GM21360 (cell line): ENCODE measurements at regions not wholly inside any gene's neighbourhood (a gene's known extent, or its start where the extent isn't known, plus 50 kb on each side); places are given as distances from the start of the nearest gene placed in this dataset.

ENCODE experiments used
- ATAC-seq: cut with Tn5 transposase; IDR thresholded peaks from one replicate; pipeline ENCODE4 v1.9.1; 2021; ENCODE audit warnings: mild to moderate bottlenecking, moderate library complexity; ENCODE audit not compliant: unreplicated experiment

- no peak for ATAC-seq
Measured at GRCh38 chr10:28387140-28387539, 84.3 kb upstream of the MPP7 start.

- no peak for ATAC-seq
Measured at GRCh38 chr10:28391283-28391682, 88.4 kb upstream of the MPP7 start.

GRCh38 chr10:28393956-28394568 is 91.2 kb upstream of the MPP7 start:
- peak; percentile 55 for ATAC-seq

- ATAC-seq: no peak
Measured at GRCh38 chr10:28396331-28396730, 93.5 kb upstream of the MPP7 start.

GRCh38 chr10:28397229-28397628 is 94.4 kb upstream of the MPP7 start:
- no peak for ATAC-seq

GRCh38 chr10:28400176-28400575 is 97.3 kb upstream of the MPP7 start:
- no peak for ATAC-seq

- ATAC-seq: no peak
Measured at GRCh38 chr10:28400681-28401080, 97.8 kb upstream of the MPP7 start.

GRCh38 chr10:28402611-28403073 is 99.8 kb upstream of the MPP7 start:
- ATAC-seq: peak; percentile 48

- no peak for ATAC-seq
Measured at GRCh38 chr10:28403090-28403489, 100.2 kb upstream of the MPP7 start.

GRCh38 chr10:28408237-28408777 is 105.4 kb upstream of the MPP7 start:
- ATAC-seq: no peak

GRCh38 chr10:28410420-28411135 is 107.7 kb upstream of the MPP7 start:
- no peak for ATAC-seq

- ATAC-seq: no peak
Measured at GRCh38 chr10:28411136-28411460, 108.2 kb upstream of the MPP7 start.

GRCh38 chr10:28411648-28412047 is 108.8 kb upstream of the MPP7 start:
- peak; percentile 82 for ATAC-seq

GRCh38 chr10:28418069-28418468 is 114.8 kb upstream of the WAC start:
- no peak for ATAC-seq

- no peak for ATAC-seq
Measured at GRCh38 chr10:28425422-28425821, 107.5 kb upstream of the WAC start.

GRCh38 chr10:28426392-28427159 is 106.3 kb upstream of the WAC start:
- ATAC-seq: no peak

- ATAC-seq: no peak
Measured at GRCh38 chr10:28427376-28427775, 105.5 kb upstream of the WAC start.

- no peak for ATAC-seq
Measured at GRCh38 chr10:28429045-28429444, 103.9 kb upstream of the WAC start.

- ATAC-seq: no peak
Measured at GRCh38 chr10:28429573-28430216, 103.2 kb upstream of the WAC start.

GRCh38 chr10:28431139-28431538 is 101.8 kb upstream of the WAC start:
- no peak for ATAC-seq

- no peak for ATAC-seq
Measured at GRCh38 chr10:28432210-28432676, 100.7 kb upstream of the WAC start.
